ENCODE measurements at regions not wholly inside any gene's neighbourhood (a gene's known extent, or its start where the extent isn't known, plus 50 kb on each side); places are given as distances from the start of the nearest gene placed in this dataset.

DNA sequence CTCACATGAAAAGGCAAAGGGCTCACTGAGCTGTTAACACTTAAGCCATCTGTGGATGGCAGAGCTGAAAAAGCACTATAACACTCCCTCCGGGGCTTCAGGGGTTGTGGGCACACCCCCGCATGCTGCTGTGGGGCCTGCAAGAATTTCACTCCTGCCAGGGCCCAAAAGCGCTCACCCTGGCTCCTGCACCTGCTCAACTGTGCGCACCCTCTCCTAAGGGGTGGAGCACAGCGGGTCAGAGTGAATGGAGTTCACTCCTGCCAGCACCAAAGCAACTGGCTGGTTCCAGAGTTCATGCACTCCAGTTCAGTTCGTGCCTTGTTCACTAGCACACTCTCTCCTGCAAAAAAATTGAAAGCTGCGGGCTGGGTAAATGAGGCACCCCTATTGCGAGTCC is 814.2 kb upstream of the SLC39A10 start:
- TF ChIP-seq JUND (CRISPR knock-in tag; IDR thresholded peaks at IDR 0.05) (no peak), EZH2 (conservative IDR thresholded peaks at IDR 0.05; ENCODE audit: low read depth, low read length) (no peak), NFRKB (IDR thresholded peaks at IDR 0.05) (no peak), POLR2A (IDR thresholded peaks at IDR 0.05; ENCODE audit: insufficient read depth in 1 of 2, low read depth in 2 of 2, low read length in 2 of 2) (no peak), GATAD2A (CRISPR knock-in tag; IDR thresholded peaks at IDR 0.05) (no peak), HOXA7 (CRISPR knock-in tag; IDR thresholded peaks at IDR 0.05) (no peak)
- TF ChIP-seq, protein P1, sequence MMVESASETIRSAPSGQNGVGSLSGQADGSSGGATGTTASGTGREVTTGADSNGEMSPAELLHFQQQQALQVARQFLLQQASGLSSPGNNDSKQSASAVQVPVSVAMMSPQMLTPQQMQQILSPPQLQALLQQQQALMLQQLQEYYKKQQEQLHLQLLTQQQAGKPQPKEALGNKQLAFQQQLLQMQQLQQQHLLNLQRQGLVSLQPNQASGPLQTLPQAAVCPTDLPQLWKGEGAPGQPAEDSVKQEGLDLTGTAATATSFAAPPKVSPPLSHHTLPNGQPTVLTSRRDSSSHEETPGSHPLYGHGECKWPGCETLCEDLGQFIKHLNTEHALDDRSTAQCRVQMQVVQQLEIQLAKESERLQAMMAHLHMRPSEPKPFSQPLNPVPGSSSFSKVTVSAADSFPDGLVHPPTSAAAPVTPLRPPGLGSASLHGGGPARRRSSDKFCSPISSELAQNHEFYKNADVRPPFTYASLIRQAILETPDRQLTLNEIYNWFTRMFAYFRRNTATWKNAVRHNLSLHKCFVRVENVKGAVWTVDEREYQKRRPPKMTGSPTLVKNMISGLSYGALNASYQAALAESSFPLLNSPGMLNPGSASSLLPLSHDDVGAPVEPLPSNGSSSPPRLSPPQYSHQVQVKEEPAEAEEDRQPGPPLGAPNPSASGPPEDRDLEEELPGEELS (CRISPR knock-in tag; IDR thresholded peaks at IDR 0.05) = no peak
- TF ChIP-seq, protein P2, sequence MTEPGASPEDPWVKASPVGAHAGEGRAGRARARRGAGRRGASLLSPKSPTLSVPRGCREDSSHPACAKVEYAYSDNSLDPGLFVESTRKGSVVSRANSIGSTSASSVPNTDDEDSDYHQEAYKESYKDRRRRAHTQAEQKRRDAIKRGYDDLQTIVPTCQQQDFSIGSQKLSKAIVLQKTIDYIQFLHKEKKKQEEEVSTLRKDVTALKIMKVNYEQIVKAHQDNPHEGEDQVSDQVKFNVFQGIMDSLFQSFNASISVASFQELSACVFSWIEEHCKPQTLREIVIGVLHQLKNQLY (CRISPR knock-in tag; IDR thresholded peaks at IDR 0.05) = no peak
- TF ChIP-seq, protein P3, sequence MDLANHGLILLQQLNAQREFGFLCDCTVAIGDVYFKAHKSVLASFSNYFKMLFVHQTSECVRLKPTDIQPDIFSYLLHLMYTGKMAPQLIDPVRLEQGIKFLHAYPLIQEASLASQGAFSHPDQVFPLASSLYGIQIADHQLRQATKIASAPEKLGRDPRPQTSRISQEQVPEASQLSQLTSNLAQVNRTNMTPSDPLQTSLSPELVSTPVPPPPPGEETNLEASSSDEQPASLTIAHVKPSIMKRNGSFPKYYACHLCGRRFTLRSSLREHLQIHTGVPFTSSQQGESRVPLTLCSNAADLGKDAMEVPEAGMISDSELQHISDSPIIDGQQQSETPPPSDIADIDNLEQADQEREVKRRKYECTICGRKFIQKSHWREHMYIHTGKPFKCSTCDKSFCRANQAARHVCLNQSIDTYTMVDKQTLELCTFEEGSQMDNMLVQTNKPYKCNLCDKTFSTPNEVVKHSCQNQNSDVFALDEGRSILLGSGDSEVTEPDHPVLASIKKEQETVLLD (CRISPR knock-in tag; IDR thresholded peaks at IDR 0.05; ENCODE audit: low read depth) = no peak
- TF ChIP-seq, protein P4, sequence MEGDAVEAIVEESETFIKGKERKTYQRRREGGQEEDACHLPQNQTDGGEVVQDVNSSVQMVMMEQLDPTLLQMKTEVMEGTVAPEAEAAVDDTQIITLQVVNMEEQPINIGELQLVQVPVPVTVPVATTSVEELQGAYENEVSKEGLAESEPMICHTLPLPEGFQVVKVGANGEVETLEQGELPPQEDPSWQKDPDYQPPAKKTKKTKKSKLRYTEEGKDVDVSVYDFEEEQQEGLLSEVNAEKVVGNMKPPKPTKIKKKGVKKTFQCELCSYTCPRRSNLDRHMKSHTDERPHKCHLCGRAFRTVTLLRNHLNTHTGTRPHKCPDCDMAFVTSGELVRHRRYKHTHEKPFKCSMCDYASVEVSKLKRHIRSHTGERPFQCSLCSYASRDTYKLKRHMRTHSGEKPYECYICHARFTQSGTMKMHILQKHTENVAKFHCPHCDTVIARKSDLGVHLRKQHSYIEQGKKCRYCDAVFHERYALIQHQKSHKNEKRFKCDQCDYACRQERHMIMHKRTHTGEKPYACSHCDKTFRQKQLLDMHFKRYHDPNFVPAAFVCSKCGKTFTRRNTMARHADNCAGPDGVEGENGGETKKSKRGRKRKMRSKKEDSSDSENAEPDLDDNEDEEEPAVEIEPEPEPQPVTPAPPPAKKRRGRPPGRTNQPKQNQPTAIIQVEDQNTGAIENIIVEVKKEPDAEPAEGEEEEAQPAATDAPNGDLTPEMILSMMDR (CRISPR knock-in tag; IDR thresholded peaks at IDR 0.05) = no peak
